ENCODE measurements at regions not wholly inside any gene's neighbourhood (a gene's known extent, or its start where the extent isn't known, plus 50 kb on each side); places are given as distances from the start of the nearest gene placed in this dataset.

- TF ChIP-seq CTCF (IDR thresholded peaks at IDR 0.05) (no peak), POLR2A (IDR thresholded peaks at IDR 0.05) (no peak)
Observed at GRCh38 chr2:238964544-238965067, 116.7 kb downstream of the TWIST2 start.
